MM.1S (cell line): ENCODE measurements at regions not wholly inside any gene's neighbourhood (a gene's known extent, or its start where the extent isn't known, plus 50 kb on each side); places are given as distances from the start of the nearest gene placed in this dataset.

Experiments
- DNase-seq: peaks from one replicate; pipeline ENCODE4 v3.0.0-alpha.2; 2015
- H2AFZ ChIP-seq: fragments of 300-600 bp; sonication (generic); 2 replicates; pipeline ENCODE4 v1.6.0; 2016; ENCODE audit warnings: antibody characterized with exemption, low read length
- H3F3A ChIP-seq: fragments of 300-600 bp; sonication (generic); 2 replicates; pipeline ENCODE4 v1.6.1; 2016; ENCODE audit warnings: mild to moderate bottlenecking, antibody characterized with exemption, low read length, moderate library complexity, mixed read lengths; ENCODE audit not compliant: insufficient read depth
- H3K27ac ChIP-seq: fragments of 300-600 bp; sonication (generic); 2 replicates; pipeline ENCODE4 v1.5.1; 2016; ENCODE audit warnings: mild to moderate bottlenecking, low read length
- H3K27me3 ChIP-seq: fragments of 300-600 bp; sonication (generic); replicated peaks from 2 replicates; pipeline ENCODE4 v1.6.0; 2016; ENCODE audit warnings: low read length; ENCODE audit not compliant: insufficient read depth
- H3K36me3 ChIP-seq: fragments of 300-600 bp; sonication (generic); replicated peaks from 2 replicates; pipeline ENCODE4 v1.6.1; 2016; ENCODE audit warnings: mild to moderate bottlenecking, low read length, mixed read lengths; ENCODE audit not compliant: insufficient read depth
- H3K4me1 ChIP-seq: fragments of 300-600 bp; sonication (generic); 2 replicates; pipeline ENCODE4 v1.6.1; 2016; ENCODE audit warnings: low read length, mixed read lengths
- H3K4me2 ChIP-seq: fragments of 300-600 bp; sonication (generic); 2 replicates; pipeline ENCODE4 v1.6.0; 2016; ENCODE audit warnings: low read depth, low read length
- H3K4me3 ChIP-seq: fragments of 300-600 bp; sonication (generic); 2 replicates; pipeline ENCODE4 v1.5.1; 2016; ENCODE audit warnings: low read length, mixed read lengths
- H3K79me2 ChIP-seq: fragments of 300-600 bp; sonication (generic); 2 replicates; pipeline ENCODE4 v1.6.1; 2016; ENCODE audit warnings: mixed run types, low read length, mixed read lengths
- H3K9ac ChIP-seq: fragments of 300-600 bp; sonication (generic); 2 replicates; pipeline ENCODE4 v1.6.1; 2016; ENCODE audit warnings: low read length, mixed read lengths
- H3K9me2 ChIP-seq: fragments of 300-600 bp; sonication (generic); replicated peaks from 2 replicates; pipeline ENCODE4 v1.6.1; 2016; ENCODE audit warnings: mild to moderate bottlenecking, low read length, mixed read lengths; ENCODE audit not compliant: insufficient read depth
- H3K9me3 ChIP-seq: fragments of 300-600 bp; sonication (generic); replicated peaks from 2 replicates; pipeline ENCODE4 v1.6.1; 2016; ENCODE audit warnings: mild to moderate bottlenecking, low read length, mixed read lengths; ENCODE audit not compliant: insufficient read depth
- H4K20me1 ChIP-seq: fragments of 300-600 bp; sonication (generic); 2 replicates; pipeline ENCODE4 v1.6.1; 2016; ENCODE audit warnings: mild to moderate bottlenecking, low read length, moderate library complexity, mixed read lengths; ENCODE audit not compliant: insufficient read depth
- CTCF ChIP-seq: fragments of 300-600 bp; sonication (generic); IDR thresholded peaks from 2 replicates; pipeline ENCODE4 v1.5.1; 2016; ENCODE audit warnings: antibody characterized with exemption, low read length, mixed read lengths
- EZH2 ChIP-seq: fragments of 300-600 bp; sonication (generic); optimal IDR thresholded peaks from 2 replicates; pipeline ENCODE3; 2017; ENCODE audit warnings: low read depth, mild to moderate bottlenecking, antibody characterized with exemption, low read length, mixed read lengths
- EZH2phosphoT487 ChIP-seq: fragments of 300-600 bp; sonication (generic); IDR thresholded peaks from 2 replicates; pipeline ENCODE4 v1.6.1; 2018; ENCODE audit warnings: antibody characterized with exemption, low read length

GRCh38 chr3:94398036-94398435, 335.2 kb downstream of the NSUN3 start:
- H3K27ac ChIP-seq, result no peak overlapping the region
- no peaks in the 10 kb centered on the region for H3F3A ChIP-seq
- no peak overlapping the region for H2AFZ ChIP-seq
- H3K9ac ChIP-seq, result no peak overlapping the region
- H3K4me3 ChIP-seq, result no peak overlapping the region
- H3K36me3 ChIP-seq, result no peaks in the 10 kb centered on the region
- TF ChIP-seq CTCF (no peak), EZH2 (no peak), EZH2phosphoT487 (no peak)
- H3K4me1 ChIP-seq, result no peaks in the 10 kb centered on the region
- no peaks in the 10 kb centered on the region for H3K27me3 ChIP-seq
- no peak overlapping the region for H3K4me2 ChIP-seq
- no peaks in the 10 kb centered on the region; the same call in 1 of the 2 replicates for H3K9me2 ChIP-seq
- H4K20me1 ChIP-seq, result no peaks in the 10 kb centered on the region
- H3K9me3 ChIP-seq, result no peaks in the 10 kb centered on the region
- no peaks in the 10 kb centered on the region for H3K79me2 ChIP-seq
- no peak for DNase-seq

GRCh38 chr3:94401466-94401865, 338.6 kb downstream of the NSUN3 start:
- Histone ChIP-seq H3K4me1 (no peaks in the 10 kb centered on the region), H3K9ac (no peak overlapping the region), H2AFZ (no peak overlapping the region), H3K36me3 (no peaks in the 10 kb centered on the region), H3K79me2 (no peaks in the 10 kb centered on the region), H3K4me3 (no peak overlapping the region), H4K20me1 (no peaks in the 10 kb centered on the region), H3K9me2 (no peaks in the 10 kb centered on the region; the same call in 1 of the 2 replicates), H3K9me3 (no peaks in the 10 kb centered on the region; the same call in 1 of the 2 replicates), H3K27ac (no peak overlapping the region), H3K27me3 (no peaks in the 10 kb centered on the region), H3F3A (no peaks in the 10 kb centered on the region), H3K4me2 (no peak overlapping the region)
- DNase-seq, result no peak
- TF ChIP-seq CTCF (no peak), EZH2 (no peak), EZH2phosphoT487 (no peak)

- Histone ChIP-seq H3K4me1 (no peaks in the 10 kb centered on the region), H3K4me3 (no peak overlapping the region), H3F3A (no peaks in the 10 kb centered on the region), H3K9me3 (no peaks in the 10 kb centered on the region; the same call in 1 of the 2 replicates), H3K79me2 (no peaks in the 10 kb centered on the region), H3K36me3 (no peaks in the 10 kb centered on the region), H3K27me3 (no peaks in the 10 kb centered on the region), H3K4me2 (no peak overlapping the region), H3K9ac (no peak overlapping the region), H3K27ac (no peak overlapping the region), H3K9me2 (no peaks in the 10 kb centered on the region; the same call in 1 of the 2 replicates), H4K20me1 (no peaks in the 10 kb centered on the region), H2AFZ (no peak overlapping the region)
- DNase-seq, result no peak
- TF ChIP-seq CTCF (no peak), EZH2 (no peak), EZH2phosphoT487 (no peak)
Measured at GRCh38 chr3:94402126-94402525, 339.3 kb downstream of the NSUN3 start.
